Nephron progenitor cell (in vitro differentiated cells): ENCODE measurements at regions not wholly inside any gene's neighbourhood (a gene's known extent, or its start where the extent isn't known, plus 50 kb on each side); places are given as distances from the start of the nearest gene placed in this dataset.

ENCODE experiments used
- DNase-seq: peaks from one replicate; pipeline ENCODE4 v3.0.0; 2021
- H3K27ac Mint-ChIP-seq: 2 replicates; pipeline ENCODE4 v1.8.0; 2021; ENCODE audit warnings: mild to moderate bottlenecking, moderate library complexity, mixed read lengths
- H3K27me3 Mint-ChIP-seq: 2 replicates; pipeline ENCODE4 v1.8.0; 2021; ENCODE audit warnings: mild to moderate bottlenecking, low read depth, mixed read lengths; ENCODE audit not compliant: poor library complexity
- H3K36me3 Mint-ChIP-seq: 2 replicates; pipeline ENCODE4 v1.8.0; 2021; ENCODE audit warnings: low read depth, mixed read lengths
- H3K4me1 Mint-ChIP-seq: 2 replicates; pipeline ENCODE4 v1.8.0; 2021; ENCODE audit warnings: mixed read lengths
- H3K4me3 Mint-ChIP-seq: 2 replicates; pipeline ENCODE4 v1.8.0; 2021; ENCODE audit warnings: mild to moderate bottlenecking, moderate library complexity, mixed read lengths
- H3K9me3 Mint-ChIP-seq: 2 replicates; pipeline ENCODE4 v1.8.0; 2021; ENCODE audit warnings: mild to moderate bottlenecking, moderate library complexity, mixed read lengths
- CTCF ChIP-seq: fragments of 200-600 bp; sonication (generic); IDR thresholded peaks from 2 replicates; pipeline ENCODE4 v1.5.0; 2021; ENCODE audit warnings: antibody characterized with exemption

- H3K36me3 Mint-ChIP-seq, result no peaks in the 10 kb centered on the region
These were observed 307.4 kb upstream of the DAB2 start for GRCh38 chr5:39732166-39732565.

GRCh38 chr5:39730699-39731098 is 305.9 kb upstream of the DAB2 start:
- Mint-ChIP-seq H3K9me3 (no peaks in the 10 kb centered on the region), H3K27me3 (peaks cover 4% of the 10 kb centered on the region), H3K4me3 (no peak overlapping the region), H3K27ac (no peak overlapping the region), H3K36me3 (no peaks in the 10 kb centered on the region), H3K4me1 (no peaks in the 10 kb centered on the region)
- DNase-seq, result no peak
- no peak for TF ChIP-seq CTCF

More at GRCh38 chr5:39732166-39732565, 307.4 kb upstream of the DAB2 start:
- no peak overlapping the region for H3K4me3 Mint-ChIP-seq
- H3K4me1 Mint-ChIP-seq, result no peaks in the 10 kb centered on the region
- no peak for DNase-seq
- peaks cover 4% of the 10 kb centered on the region for H3K27me3 Mint-ChIP-seq
- H3K9me3 Mint-ChIP-seq, result no peaks in the 10 kb centered on the region
- no peak for TF ChIP-seq CTCF
- H3K27ac Mint-ChIP-seq, result no peak overlapping the region

GRCh38 chr5:39730006-39730405 is 305.2 kb upstream of the DAB2 start:
- H3K27ac Mint-ChIP-seq, result no peak overlapping the region

GRCh38 chr5:39726467-39726866 is 301.7 kb upstream of the DAB2 start:
- H3K27me3 Mint-ChIP-seq, result peaks cover 4% of the 10 kb centered on the region
- no peak for DNase-seq
- H3K27ac Mint-ChIP-seq, result no peak overlapping the region
- TF ChIP-seq CTCF, result no peak
- no peaks in the 10 kb centered on the region for H3K9me3 Mint-ChIP-seq
- no peaks in the 10 kb centered on the region for H3K4me1 Mint-ChIP-seq
- H3K4me3 Mint-ChIP-seq, result no peak overlapping the region
- H3K36me3 Mint-ChIP-seq, result no peaks in the 10 kb centered on the region

More at GRCh38 chr5:39730006-39730405, 305.2 kb upstream of the DAB2 start:
- TF ChIP-seq CTCF, result no peak
- Mint-ChIP-seq H3K9me3 (no peaks in the 10 kb centered on the region), H3K4me3 (no peak overlapping the region), H3K4me1 (no peaks in the 10 kb centered on the region), H3K27me3 (peaks cover 4% of the 10 kb centered on the region), H3K36me3 (no peaks in the 10 kb centered on the region)
- DNase-seq, result no peak

GRCh38 chr5:39721394-39721793 is 296.6 kb upstream of the DAB2 start:
- H3K9me3 Mint-ChIP-seq, result no peaks in the 10 kb centered on the region
- no peaks in the 10 kb centered on the region for H3K4me1 Mint-ChIP-seq
- no peaks in the 10 kb centered on the region for H3K36me3 Mint-ChIP-seq
- H3K4me3 Mint-ChIP-seq, result no peak overlapping the region
- no peak overlapping the region for H3K27ac Mint-ChIP-seq
- H3K27me3 Mint-ChIP-seq, result peaks cover under 1% of the 10 kb centered on the region
- no peak for DNase-seq
- TF ChIP-seq CTCF, result no peak

- peaks cover 6% of the 10 kb centered on the region for H3K27me3 Mint-ChIP-seq
- H3K4me1 Mint-ChIP-seq, result no peaks in the 10 kb centered on the region
- no peak overlapping the region for H3K27ac Mint-ChIP-seq
- DNase-seq, result no peak
- H3K4me3 Mint-ChIP-seq, result no peak overlapping the region
- H3K9me3 Mint-ChIP-seq, result no peaks in the 10 kb centered on the region
- H3K36me3 Mint-ChIP-seq, result no peaks in the 10 kb centered on the region
- no peak for TF ChIP-seq CTCF
These were observed 295.4 kb upstream of the DAB2 start for GRCh38 chr5:39720136-39720535.
